ENCODE measurements at regions not wholly inside any gene's neighbourhood (a gene's known extent, or its start where the extent isn't known, plus 50 kb on each side); places are given as distances from the start of the nearest gene placed in this dataset.

- Histone ChIP-seq H3K4me1 (ENCODE audit: control insufficient read depth, insufficient read depth, low read length) (no peaks in the 10 kb centered on the region), H3K36me3 (ENCODE audit: control insufficient read depth, insufficient read depth, low read length) (no peaks in the 10 kb centered on the region), H3K27ac (ENCODE audit: insufficient read depth, low read depth, low read length, poor library complexity, severe bottlenecking) (no peak overlapping the region), H3K27me3 (ENCODE audit: control insufficient read depth, insufficient read depth, low read length, poor library complexity, severe bottlenecking) (no peaks in the 10 kb centered on the region), H3K4me3 (ENCODE audit: insufficient read depth, low read depth, low read length) (no peak overlapping the region), H3K9me3 (ENCODE audit: control insufficient read depth, low read length) (no peaks in the 10 kb centered on the region)
- 95 to 99% methylated on average over 3 of the region's 3 CpGs for WGBS, 2 experiments
Observed at GRCh38 chr14:26370115-26370514, 227.7 kb downstream of the NOVA1 start.

- H3K9me3 ChIP-seq (ENCODE audit: control insufficient read depth, low read length), result no peaks in the 10 kb centered on the region
- H3K27me3 ChIP-seq (ENCODE audit: control insufficient read depth, insufficient read depth, low read length, poor library complexity, severe bottlenecking), result no peaks in the 10 kb centered on the region
- no peak overlapping the region for H3K4me3 ChIP-seq (ENCODE audit: insufficient read depth, low read depth, low read length)
- no peaks in the 10 kb centered on the region for H3K4me1 ChIP-seq (ENCODE audit: control insufficient read depth, insufficient read depth, low read length)
- no peaks in the 10 kb centered on the region for H3K36me3 ChIP-seq (ENCODE audit: control insufficient read depth, insufficient read depth, low read length)
- no peak overlapping the region for H3K27ac ChIP-seq (ENCODE audit: insufficient read depth, low read depth, low read length, poor library complexity, severe bottlenecking)
Observed at GRCh38 chr14:26363689-26364088, 234.1 kb downstream of the NOVA1 start.

- no peaks in the 10 kb centered on the region for H3K9me3 ChIP-seq (ENCODE audit: control insufficient read depth, low read length)
- no peak overlapping the region for H3K4me3 ChIP-seq (ENCODE audit: insufficient read depth, low read depth, low read length)
- H3K27me3 ChIP-seq (ENCODE audit: control insufficient read depth, insufficient read depth, low read length, poor library complexity, severe bottlenecking), result no peaks in the 10 kb centered on the region
- 89 to 98% methylated on average over 3 to 4 of the region's 4 CpGs for WGBS, 2 experiments
- no peaks in the 10 kb centered on the region for H3K4me1 ChIP-seq (ENCODE audit: control insufficient read depth, insufficient read depth, low read length)
- H3K27ac ChIP-seq (ENCODE audit: insufficient read depth, low read depth, low read length, poor library complexity, severe bottlenecking), result no peak overlapping the region
- H3K36me3 ChIP-seq (ENCODE audit: control insufficient read depth, insufficient read depth, low read length), result no peaks in the 10 kb centered on the region
Observed at GRCh38 chr14:26344596-26344995, 253.2 kb downstream of the NOVA1 start.

GRCh38 chr14:26339381-26339780, 258.5 kb downstream of the NOVA1 start:
- Histone ChIP-seq H3K9me3 (ENCODE audit: control insufficient read depth, low read length) (no peaks in the 10 kb centered on the region), H3K4me3 (ENCODE audit: insufficient read depth, low read depth, low read length) (no peak overlapping the region), H3K4me1 (ENCODE audit: control insufficient read depth, insufficient read depth, low read length) (no peaks in the 10 kb centered on the region), H3K27me3 (ENCODE audit: control insufficient read depth, insufficient read depth, low read length, poor library complexity, severe bottlenecking) (no peaks in the 10 kb centered on the region), H3K36me3 (ENCODE audit: control insufficient read depth, insufficient read depth, low read length) (no peaks in the 10 kb centered on the region), H3K27ac (ENCODE audit: insufficient read depth, low read depth, low read length, poor library complexity, severe bottlenecking) (no peak overlapping the region)
- 94 to 95% methylated on average over 2 of the region's 2 CpGs for WGBS, 2 experiments

GRCh38 chr14:26338231-26338630, 259.6 kb downstream of the NOVA1 start:
- WGBS, 2 experiments, result 71 to 82% methylated on average over 2 of the region's 2 CpGs
- H3K4me1 ChIP-seq (ENCODE audit: control insufficient read depth, insufficient read depth, low read length), result no peaks in the 10 kb centered on the region
- H3K9me3 ChIP-seq (ENCODE audit: control insufficient read depth, low read length), result no peaks in the 10 kb centered on the region
- H3K4me3 ChIP-seq (ENCODE audit: insufficient read depth, low read depth, low read length), result no peak overlapping the region
- H3K27me3 ChIP-seq (ENCODE audit: control insufficient read depth, insufficient read depth, low read length, poor library complexity, severe bottlenecking), result no peaks in the 10 kb centered on the region
- no peaks in the 10 kb centered on the region for H3K36me3 ChIP-seq (ENCODE audit: control insufficient read depth, insufficient read depth, low read length)
- no peak overlapping the region for H3K27ac ChIP-seq (ENCODE audit: insufficient read depth, low read depth, low read length, poor library complexity, severe bottlenecking)

GRCh38 chr14:26334288-26334687, 263.5 kb downstream of the NOVA1 start:
- no peak overlapping the region for H3K27ac ChIP-seq (ENCODE audit: insufficient read depth, low read depth, low read length, poor library complexity, severe bottlenecking)
- no peaks in the 10 kb centered on the region for H3K9me3 ChIP-seq (ENCODE audit: control insufficient read depth, low read length)
- H3K4me3 ChIP-seq (ENCODE audit: insufficient read depth, low read depth, low read length), result no peak overlapping the region
- H3K4me1 ChIP-seq (ENCODE audit: control insufficient read depth, insufficient read depth, low read length), result no peaks in the 10 kb centered on the region
- 91% methylated on average over 2 of the region's 3 CpGs; no CpG with 5 or more reads in 1 of the 2 experiments for WGBS, 2 experiments
- no peaks in the 10 kb centered on the region for H3K27me3 ChIP-seq (ENCODE audit: control insufficient read depth, insufficient read depth, low read length, poor library complexity, severe bottlenecking)
- H3K36me3 ChIP-seq (ENCODE audit: control insufficient read depth, insufficient read depth, low read length), result no peaks in the 10 kb centered on the region

- Histone ChIP-seq H3K9me3 (ENCODE audit: control insufficient read depth, low read length) (no peaks in the 10 kb centered on the region), H3K27ac (ENCODE audit: insufficient read depth, low read depth, low read length, poor library complexity, severe bottlenecking) (no peak overlapping the region), H3K36me3 (ENCODE audit: control insufficient read depth, insufficient read depth, low read length) (no peaks in the 10 kb centered on the region), H3K4me1 (ENCODE audit: control insufficient read depth, insufficient read depth, low read length) (no peaks in the 10 kb centered on the region), H3K4me3 (ENCODE audit: insufficient read depth, low read depth, low read length) (no peak overlapping the region), H3K27me3 (ENCODE audit: control insufficient read depth, insufficient read depth, low read length, poor library complexity, severe bottlenecking) (no peaks in the 10 kb centered on the region)
- 94 to 95% methylated on average over 10 of the region's 11 CpGs for WGBS, 2 experiments
Observed at GRCh38 chr14:26332966-26333365, 264.9 kb downstream of the NOVA1 start.

- Histone ChIP-seq H3K9me3 (ENCODE audit: control insufficient read depth, low read length) (no peaks in the 10 kb centered on the region), H3K27ac (ENCODE audit: insufficient read depth, low read depth, low read length, poor library complexity, severe bottlenecking) (no peak overlapping the region), H3K4me3 (ENCODE audit: insufficient read depth, low read depth, low read length) (no peak overlapping the region), H3K4me1 (ENCODE audit: control insufficient read depth, insufficient read depth, low read length) (no peaks in the 10 kb centered on the region), H3K36me3 (ENCODE audit: control insufficient read depth, insufficient read depth, low read length) (no peaks in the 10 kb centered on the region), H3K27me3 (ENCODE audit: control insufficient read depth, insufficient read depth, low read length, poor library complexity, severe bottlenecking) (no peaks in the 10 kb centered on the region)
- WGBS, 2 experiments, result 92 to 100% methylated on average over 1 of the region's 1 CpG
Observed at GRCh38 chr14:26330982-26331381, 266.9 kb downstream of the NOVA1 start.

- peaks cover 6% of the 10 kb centered on the region for H3K4me1 ChIP-seq (ENCODE audit: control insufficient read depth, insufficient read depth, low read length)
- H3K4me3 ChIP-seq (ENCODE audit: insufficient read depth, low read depth, low read length), result no peak overlapping the region
- no peaks in the 10 kb centered on the region for H3K36me3 ChIP-seq (ENCODE audit: control insufficient read depth, insufficient read depth, low read length)
- H3K27ac ChIP-seq (ENCODE audit: insufficient read depth, low read depth, low read length, poor library complexity, severe bottlenecking), result no peak overlapping the region
- H3K9me3 ChIP-seq (ENCODE audit: control insufficient read depth, low read length), result no peaks in the 10 kb centered on the region
- no peaks in the 10 kb centered on the region for H3K27me3 ChIP-seq (ENCODE audit: control insufficient read depth, insufficient read depth, low read length, poor library complexity, severe bottlenecking)
Observed at GRCh38 chr14:26328791-26329190, 269.0 kb downstream of the NOVA1 start.

GRCh38 chr14:26323869-26324268, 274.0 kb downstream of the NOVA1 start:
- H3K9me3 ChIP-seq (ENCODE audit: control insufficient read depth, low read length), result no peaks in the 10 kb centered on the region
- no peak overlapping the region for H3K27ac ChIP-seq (ENCODE audit: insufficient read depth, low read depth, low read length, poor library complexity, severe bottlenecking)
- H3K4me1 ChIP-seq (ENCODE audit: control insufficient read depth, insufficient read depth, low read length), result peaks cover 9% of the 10 kb centered on the region
- H3K4me3 ChIP-seq (ENCODE audit: insufficient read depth, low read depth, low read length), result no peak overlapping the region
- 69 to 83% methylated on average over 5 of the region's 5 CpGs for WGBS, 2 experiments
- H3K36me3 ChIP-seq (ENCODE audit: control insufficient read depth, insufficient read depth, low read length), result no peaks in the 10 kb centered on the region
- no peaks in the 10 kb centered on the region for H3K27me3 ChIP-seq (ENCODE audit: control insufficient read depth, insufficient read depth, low read length, poor library complexity, severe bottlenecking)

GRCh38 chr14:26320886-26321285, 276.9 kb downstream of the NOVA1 start:
- no peaks in the 10 kb centered on the region for H3K27me3 ChIP-seq (ENCODE audit: control insufficient read depth, insufficient read depth, low read length, poor library complexity, severe bottlenecking)
- H3K27ac ChIP-seq (ENCODE audit: insufficient read depth, low read depth, low read length, poor library complexity, severe bottlenecking), result no peak overlapping the region
- 96 to 97% methylated on average over 2 of the region's 2 CpGs for WGBS, 2 experiments
- peaks cover 9% of the 10 kb centered on the region for H3K4me1 ChIP-seq (ENCODE audit: control insufficient read depth, insufficient read depth, low read length)
- no peaks in the 10 kb centered on the region for H3K9me3 ChIP-seq (ENCODE audit: control insufficient read depth, low read length)
- H3K36me3 ChIP-seq (ENCODE audit: control insufficient read depth, insufficient read depth, low read length), result no peaks in the 10 kb centered on the region
- no peak overlapping the region for H3K4me3 ChIP-seq (ENCODE audit: insufficient read depth, low read depth, low read length)
